OCI-LY7 (cell line): ENCODE measurements at regions not wholly inside any gene's neighbourhood (a gene's known extent, or its start where the extent isn't known, plus 50 kb on each side); places are given as distances from the start of the nearest gene placed in this dataset.

Experiments
- CTCF ChIP-seq: fragments of 200-600 bp; sonication (generic); conservative IDR thresholded peaks from 2 replicates; pipeline ENCODE4 v1.5.1; 2014; ENCODE audit warnings: mild to moderate bottlenecking, antibody characterized with exemption, low read length, moderate library complexity, mixed read lengths
- EZH2phosphoT487 ChIP-seq: fragments of 200-600 bp; sonication (generic); IDR thresholded peaks from 2 replicates; pipeline ENCODE4 v1.6.1; 2018; ENCODE audit warnings: low read depth, borderline replicate concordance, mild to moderate bottlenecking, mixed run types, antibody characterized with exemption, low read length, moderate library complexity, mixed read lengths

GRCh38 chr20:40860487-40860902 is 168.1 kb upstream of the TOP1 start:
- TF ChIP-seq CTCF, result no peak
- TF ChIP-seq EZH2phosphoT487, result no peak
